H54 (cell line): ENCODE measurements at regions not wholly inside any gene's neighbourhood (a gene's known extent, or its start where the extent isn't known, plus 50 kb on each side); places are given as distances from the start of the nearest gene placed in this dataset.

Source experiments
- DNase-seq: peaks from one replicate; pipeline ENCODE4 v3.0.0; 2011; ENCODE audit warnings: low spot score, mixed read lengths; ENCODE audit not compliant: insufficient read length
- FAIRE-seq: peaks from 3 replicates; lab custom pipeline; 2011; peaks lifted over from hg19 to GRCh38; lab: Jason Lieb, UNC
- POLR2A ChIP-seq: IDR thresholded peaks from 2 replicates; pipeline ENCODE4 v1.6.1; 2011; ENCODE audit warnings: low read depth, mild to moderate bottlenecking, low read length

- no peak for TF ChIP-seq POLR2A
- DNase-seq: no peak
- FAIRE-seq: no peak
Observed at GRCh38 chr1:239764546-239764945, 327.1 kb upstream of the FMN2 start.

DNA sequence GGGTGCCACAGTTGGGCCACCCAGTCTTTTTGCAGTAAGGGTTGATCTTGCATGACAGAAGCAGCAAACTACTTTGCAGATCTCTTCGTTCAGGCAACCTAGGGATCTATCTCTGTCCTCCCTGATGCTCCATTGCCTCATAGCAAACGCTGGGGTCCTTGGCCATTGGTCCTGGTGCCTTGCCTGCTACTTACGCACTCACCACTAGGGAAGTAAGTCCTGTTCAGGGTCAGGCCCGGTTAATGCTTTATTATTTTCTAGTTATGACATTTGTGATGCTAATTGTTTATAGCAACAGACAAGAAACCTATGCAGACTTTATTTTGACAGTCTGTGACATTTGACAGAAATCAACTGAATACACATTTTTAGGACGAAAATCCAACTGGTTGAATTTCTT is 326.5 kb upstream of the FMN2 start:
- TF ChIP-seq POLR2A: no peak
- DNase-seq: no peak
- no peak for FAIRE-seq

GRCh38 chr1:239771550-239771949 is 320.1 kb upstream of the FMN2 start:
- no peak for FAIRE-seq
- DNase-seq: no peak
- no peak for TF ChIP-seq POLR2A

- DNase-seq (no peak), FAIRE-seq (no peak)
- no peak for TF ChIP-seq POLR2A
Observed at GRCh38 chr1:239772446-239772845, 319.2 kb upstream of the FMN2 start.

DNA sequence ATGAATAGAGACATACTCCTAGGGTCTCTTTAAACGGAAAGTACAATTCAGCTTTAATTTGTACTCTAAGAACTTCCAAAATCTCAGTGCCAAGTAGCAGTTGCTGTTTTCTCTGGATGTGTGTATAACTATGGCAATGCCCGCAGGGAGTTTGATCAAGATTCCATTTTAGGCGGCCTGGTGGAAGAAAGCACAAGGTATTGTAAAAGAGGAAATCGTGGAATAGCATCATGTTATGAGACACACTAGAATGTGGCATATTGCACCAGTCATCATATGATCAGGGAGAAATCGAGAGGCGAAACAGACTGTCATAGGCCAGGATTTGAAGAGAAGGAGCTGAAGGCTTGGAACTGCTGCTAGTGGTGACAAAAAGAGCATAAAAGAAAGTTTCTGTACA is 316.2 kb upstream of the FMN2 start:
- FAIRE-seq: no peak

DNA sequence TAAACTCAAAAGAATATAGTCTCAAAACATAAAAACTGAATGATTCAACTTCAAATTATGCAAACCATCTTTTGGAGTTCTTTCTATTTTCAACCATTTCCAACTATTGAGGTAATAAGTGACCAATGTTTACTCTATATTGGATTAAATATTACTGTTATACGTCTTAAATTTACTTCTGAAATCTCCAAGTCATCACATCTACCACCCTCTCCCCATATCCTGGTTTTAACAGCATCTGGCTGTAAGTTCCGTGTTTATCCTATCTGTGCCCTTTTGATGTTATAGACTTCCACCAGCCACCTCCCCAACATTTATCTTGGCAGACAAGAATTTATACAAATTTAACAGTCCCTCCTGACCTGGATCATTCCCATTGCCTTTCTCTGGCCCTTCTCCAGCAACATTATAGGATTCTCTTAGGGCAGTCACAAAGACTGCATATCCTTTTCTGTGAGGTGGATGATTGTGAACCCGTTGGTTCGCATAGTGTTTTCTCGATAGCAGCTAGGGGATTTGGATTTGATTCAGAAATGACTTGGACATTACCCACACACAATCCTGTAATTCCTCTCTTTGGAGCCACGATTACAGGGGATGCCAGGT is 313.4 kb upstream of the FMN2 start:
- no peak for TF ChIP-seq POLR2A
- no peak for DNase-seq
- no peak for FAIRE-seq

More for the DNA sequence above, 316.2 kb upstream of the FMN2 start:
- TF ChIP-seq POLR2A: no peak
- no peak for DNase-seq

DNA sequence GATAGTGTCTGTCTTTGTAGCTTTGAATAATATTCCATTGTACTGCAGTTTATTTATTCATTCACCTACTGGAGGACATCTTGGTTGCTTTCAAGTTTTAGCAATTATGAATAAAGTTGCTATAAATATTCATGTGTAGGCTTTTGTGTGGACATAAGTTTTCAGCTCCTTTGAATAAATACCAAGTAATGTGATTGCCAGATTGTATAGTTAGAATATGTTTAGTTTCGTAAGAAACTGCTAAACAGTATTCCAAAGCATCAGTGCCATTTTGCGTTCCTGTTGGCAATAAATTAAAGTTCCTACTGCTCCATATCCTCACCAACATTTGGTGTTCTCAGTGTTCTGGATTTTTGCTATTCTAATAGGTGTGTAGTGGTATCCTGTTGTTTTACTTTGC is 311.7 kb upstream of the FMN2 start:
- no peak for DNase-seq
- TF ChIP-seq POLR2A: no peak
- no peak for FAIRE-seq

DNA sequence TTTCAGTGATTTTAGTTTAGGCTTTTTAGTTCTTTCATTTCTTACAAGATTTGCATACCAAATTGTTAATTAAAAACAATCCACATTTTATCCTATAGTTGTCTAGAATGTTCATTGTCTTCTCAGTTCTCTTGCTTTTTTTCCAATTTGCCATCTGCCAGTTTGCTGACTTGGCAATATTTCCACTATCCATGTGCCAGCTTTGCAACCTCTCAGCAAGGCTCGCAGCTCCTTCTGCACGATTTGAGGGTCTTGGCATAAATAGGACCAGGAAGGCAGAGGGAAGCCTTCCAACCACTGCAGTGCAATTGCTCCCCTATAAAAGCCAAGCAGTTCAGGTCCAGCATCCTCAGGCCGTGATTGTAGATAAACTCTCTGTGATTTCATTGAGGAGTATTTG is 306.8 kb upstream of the FMN2 start:
- FAIRE-seq (no peak), DNase-seq (no peak)
- TF ChIP-seq POLR2A: no peak

DNA sequence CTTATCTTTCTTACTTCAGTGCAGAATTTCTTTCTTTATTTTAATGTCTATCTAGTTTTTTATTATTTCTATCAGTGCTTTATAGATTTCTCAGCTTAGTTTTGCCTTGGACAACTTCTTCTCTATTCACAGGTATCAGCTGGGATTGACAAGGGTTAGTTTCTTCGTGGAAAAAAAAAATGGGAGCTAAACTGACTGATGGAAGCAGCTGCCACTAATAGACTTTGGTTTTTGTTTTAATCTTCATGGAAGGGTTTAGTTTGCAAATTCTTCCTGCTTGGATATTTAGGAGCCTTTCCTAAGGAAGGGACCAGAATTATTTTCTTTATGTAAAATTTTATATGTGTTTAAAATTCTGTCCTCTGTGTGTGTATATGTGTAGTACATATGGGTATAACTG is 306.1 kb upstream of the FMN2 start:
- FAIRE-seq: no peak
- DNase-seq: no peak
- TF ChIP-seq POLR2A: no peak

- TF ChIP-seq POLR2A: no peak
- DNase-seq (no peak), FAIRE-seq (no peak)
Observed at GRCh38 chr1:239786464-239786863, 305.2 kb upstream of the FMN2 start.

- DNase-seq (no peak), FAIRE-seq (no peak)
- no peak for TF ChIP-seq POLR2A
Observed at GRCh38 chr1:239792157-239792556, 299.5 kb upstream of the FMN2 start.

DNA sequence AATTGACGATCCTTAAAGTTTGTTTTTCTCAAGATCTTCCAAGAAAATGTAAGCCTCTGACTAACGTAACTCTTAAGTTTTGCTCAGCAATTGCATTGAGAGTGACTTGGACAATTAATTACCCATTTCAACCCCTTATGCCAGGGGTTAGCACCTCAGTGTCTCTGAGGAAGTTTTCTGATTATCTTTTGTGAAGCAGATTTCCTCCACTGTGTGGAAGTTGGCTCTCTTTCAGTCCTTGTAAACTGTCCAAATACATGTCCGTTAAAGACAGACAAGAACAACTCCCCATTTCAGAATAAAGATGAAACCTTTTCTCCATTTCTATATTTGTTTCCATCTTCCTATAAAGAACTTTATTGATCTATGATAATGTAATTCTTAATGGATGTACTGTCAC is 296.4 kb upstream of the FMN2 start:
- TF ChIP-seq POLR2A: no peak
- DNase-seq (no peak), FAIRE-seq (no peak)

DNA sequence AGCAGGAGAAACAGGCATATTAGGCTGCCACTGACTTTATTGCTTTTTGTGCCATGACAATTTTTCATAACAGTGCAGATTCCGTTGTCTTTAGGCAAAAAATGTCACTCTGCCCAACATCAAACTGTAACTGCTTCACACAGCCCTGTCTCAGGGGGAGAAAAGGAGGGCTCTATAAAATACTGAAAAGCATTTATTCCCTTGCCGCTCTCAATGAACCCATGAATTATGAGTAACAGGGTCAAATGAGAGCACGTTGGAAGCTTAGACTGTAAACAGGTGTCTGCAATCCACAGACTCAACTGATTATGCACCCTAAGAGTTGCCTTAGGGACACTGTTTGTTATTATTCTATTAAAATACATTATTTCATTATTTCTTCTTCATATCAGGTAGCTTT is 292.1 kb upstream of the FMN2 start:
- no peak for DNase-seq
- no peak for FAIRE-seq
- no peak for TF ChIP-seq POLR2A

- DNase-seq (no peak), FAIRE-seq (no peak)
- no peak for TF ChIP-seq POLR2A
Observed at GRCh38 chr1:239800861-239801260, 290.8 kb upstream of the FMN2 start.

GRCh38 chr1:239802275-239802674 is 289.4 kb upstream of the FMN2 start:
- TF ChIP-seq POLR2A: no peak
- DNase-seq (no peak), FAIRE-seq (no peak)

DNA sequence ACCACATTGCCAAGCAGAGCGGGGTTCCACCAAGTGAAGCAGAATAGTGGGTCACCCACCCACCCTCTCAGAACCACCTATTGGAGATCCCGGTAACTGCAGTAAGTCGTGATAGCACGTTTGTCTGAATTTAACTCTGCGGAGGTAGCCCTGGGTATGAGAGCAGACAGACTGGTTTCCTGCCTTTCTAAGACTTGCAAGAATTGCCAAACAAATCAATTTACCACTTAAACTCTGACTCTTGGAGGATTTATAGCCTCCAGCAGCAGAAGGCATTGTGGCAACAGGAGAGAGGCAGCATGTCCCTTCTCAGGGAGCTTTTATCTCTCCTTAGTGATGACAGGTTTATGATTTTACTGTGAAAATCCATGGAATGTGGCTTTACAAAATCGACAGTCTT is 287.9 kb upstream of the FMN2 start:
- DNase-seq (no peak), FAIRE-seq (no peak)
- TF ChIP-seq POLR2A: no peak
